ENCODE measurements at regions not wholly inside any gene's neighbourhood (a gene's known extent, or its start where the extent isn't known, plus 50 kb on each side); places are given as distances from the start of the nearest gene placed in this dataset.

- no peak for DNase-seq (ENCODE audit: low spot score)
These were observed 136.7 kb downstream of the DAD1 start for GRCh38 chr14:22452330-22452729.

DNA sequence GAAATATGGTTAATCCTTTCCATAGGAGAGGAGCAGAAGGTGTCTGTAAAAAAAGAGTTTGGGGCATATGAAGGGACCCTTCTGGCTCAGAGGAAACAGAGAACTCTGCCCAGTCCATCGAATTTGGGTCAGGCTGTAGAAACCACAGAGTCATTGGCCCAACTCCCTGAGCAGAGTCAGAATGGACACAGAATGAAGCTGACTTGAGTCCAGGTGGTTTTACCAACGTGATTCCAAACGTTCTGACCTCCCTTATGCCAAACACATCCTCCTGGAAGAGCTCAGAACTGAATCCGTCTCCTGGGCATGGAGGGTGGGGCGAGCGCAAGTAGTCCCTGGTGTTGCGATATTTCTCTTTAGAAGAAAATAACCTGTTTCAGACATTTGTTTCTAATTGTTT, 138.8 kb downstream of the DAD1 start:
- no peak for DNase-seq (ENCODE audit: low spot score)

- DNase-seq (ENCODE audit: low spot score), result no peak
These were observed 139.5 kb downstream of the DAD1 start for GRCh38 chr14:22449600-22449905.

GRCh38 chr14:22448905-22449599, 140.0 kb downstream of the DAD1 start:
- no peak for DNase-seq (ENCODE audit: low spot score)

GRCh38 chr14:22448035-22448904, 140.8 kb downstream of the DAD1 start:
- DNase-seq (ENCODE audit: low spot score), result no peak

GRCh38 chr14:22438742-22439141, 150.3 kb downstream of the DAD1 start:
- DNase-seq (ENCODE audit: low spot score), result no peak

DNA sequence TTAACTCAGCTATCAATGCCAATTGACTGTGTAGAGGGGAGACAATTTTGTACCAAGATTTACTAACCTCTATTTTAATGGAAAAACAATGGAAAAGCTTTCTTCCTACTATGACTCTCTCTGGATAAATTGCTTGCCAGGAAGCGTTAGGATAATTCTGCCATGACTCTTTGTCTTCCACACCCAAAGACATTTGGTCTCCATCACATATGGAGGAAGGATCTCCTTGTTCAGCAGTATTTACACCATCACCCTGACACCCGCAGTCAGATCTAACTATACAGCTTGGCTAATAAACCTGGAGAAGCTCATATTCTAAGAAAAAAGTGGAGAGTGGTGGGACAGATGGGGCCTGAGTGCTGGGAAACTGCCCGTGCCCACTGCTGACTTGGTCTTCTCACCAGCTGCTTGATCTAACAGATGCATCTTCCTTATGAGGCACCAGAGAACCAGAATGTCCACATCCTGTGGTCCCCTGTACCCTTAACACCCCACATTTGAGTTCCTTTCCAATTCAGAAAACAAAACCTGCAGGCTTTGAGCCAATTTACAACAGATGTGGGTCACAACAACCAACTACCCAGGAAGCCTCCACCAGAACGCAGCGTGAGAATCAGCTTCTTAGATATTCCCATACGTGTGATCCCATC, 154.0 kb downstream of the DAD1 start:
- DNase-seq (ENCODE audit: low spot score), result no peak

GRCh38 chr14:22434030-22434429, 155.0 kb downstream of the DAD1 start:
- no peak for DNase-seq (ENCODE audit: low spot score)

DNA sequence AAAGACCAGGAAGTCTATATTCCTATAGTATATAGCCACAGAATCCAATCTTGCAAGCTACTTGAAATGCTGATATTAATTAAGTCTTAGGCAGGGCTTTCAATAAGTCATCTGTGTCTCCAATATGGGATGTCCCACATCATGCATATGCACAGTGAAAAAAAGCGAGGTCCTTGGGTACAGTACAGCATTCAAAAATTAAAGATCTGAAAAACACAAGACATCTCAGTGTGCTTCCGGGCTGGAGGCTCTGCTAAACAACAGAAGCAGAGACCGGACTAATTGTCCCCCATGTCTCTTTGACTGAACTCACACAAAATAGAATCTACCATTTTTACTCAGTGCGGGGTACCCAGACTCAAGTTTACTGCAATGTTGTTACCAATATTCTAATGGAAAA, 156.0 kb downstream of the DAD1 start:
- no peak for DNase-seq (ENCODE audit: low spot score)

- peak; percentile 91 for DNase-seq (ENCODE audit: low spot score)
These were observed 156.6 kb downstream of the DAD1 start for GRCh38 chr14:22432348-22432976.

- no peak for DNase-seq (ENCODE audit: low spot score)
These were observed 159.3 kb downstream of the DAD1 start for GRCh38 chr14:22429546-22430294.

GRCh38 chr14:22428700-22429291, 160.2 kb downstream of the DAD1 start:
- peak; percentile 36 for DNase-seq (ENCODE audit: low spot score)

GRCh38 chr14:22427771-22428231, 161.2 kb downstream of the DAD1 start:
- no peak for DNase-seq (ENCODE audit: low spot score)

GRCh38 chr14:22426711-22427110, 162.3 kb downstream of the DAD1 start:
- no peak for DNase-seq (ENCODE audit: low spot score)

DNA sequence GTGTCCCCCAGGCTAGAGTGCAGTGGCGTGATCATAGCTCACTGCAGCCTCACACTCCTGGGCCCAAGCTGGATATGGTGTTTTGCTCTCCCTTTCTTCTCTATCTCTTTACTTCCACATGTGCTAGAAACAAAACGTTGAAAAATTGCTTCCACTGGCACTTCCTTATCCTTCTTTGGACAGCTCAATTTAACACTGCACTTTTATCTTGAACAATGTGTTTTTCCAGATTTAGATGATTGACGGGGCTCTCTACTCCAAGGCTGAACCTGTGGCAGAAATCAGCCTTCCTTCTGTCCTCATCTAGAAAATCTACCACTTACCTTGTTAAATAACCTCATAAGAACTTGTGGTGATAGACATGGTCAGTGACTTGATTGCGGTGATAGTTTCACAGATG, 165.1 kb downstream of the DAD1 start:
- no peak for DNase-seq (ENCODE audit: low spot score)

- no peak for DNase-seq (ENCODE audit: low spot score)
These were observed 166.8 kb downstream of the DAD1 start for GRCh38 chr14:22422238-22422637.

DNA sequence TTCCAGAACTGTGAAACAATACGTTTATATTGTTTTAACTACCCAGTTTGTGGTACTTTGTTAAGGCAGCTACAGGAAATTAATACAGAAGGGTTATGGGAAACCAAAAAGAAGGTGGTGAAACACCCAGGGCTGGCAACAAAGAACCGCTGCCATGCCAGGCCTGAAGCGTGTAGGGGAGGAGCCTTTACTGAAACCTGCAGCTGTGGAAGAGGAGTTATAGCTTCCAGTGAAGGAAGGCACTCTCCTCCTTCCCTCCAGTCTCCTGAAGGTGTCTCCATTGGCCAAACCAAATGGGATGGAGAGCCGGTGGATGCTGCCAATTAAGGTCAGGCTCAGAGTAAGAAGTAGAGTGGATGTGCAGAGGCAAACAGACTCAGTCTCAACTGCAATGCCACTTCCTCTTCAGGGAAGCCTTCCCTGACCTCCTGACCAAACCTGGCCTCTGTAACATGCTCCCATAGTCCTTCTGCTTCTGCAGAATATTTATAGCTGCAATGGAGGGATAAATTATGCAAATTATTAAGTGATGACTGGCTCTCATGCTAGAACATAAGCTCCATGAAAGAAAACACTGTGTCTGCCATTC, 168.3 kb downstream of the DAD1 start:
- DNase-seq (ENCODE audit: low spot score), result no peak

DNA sequence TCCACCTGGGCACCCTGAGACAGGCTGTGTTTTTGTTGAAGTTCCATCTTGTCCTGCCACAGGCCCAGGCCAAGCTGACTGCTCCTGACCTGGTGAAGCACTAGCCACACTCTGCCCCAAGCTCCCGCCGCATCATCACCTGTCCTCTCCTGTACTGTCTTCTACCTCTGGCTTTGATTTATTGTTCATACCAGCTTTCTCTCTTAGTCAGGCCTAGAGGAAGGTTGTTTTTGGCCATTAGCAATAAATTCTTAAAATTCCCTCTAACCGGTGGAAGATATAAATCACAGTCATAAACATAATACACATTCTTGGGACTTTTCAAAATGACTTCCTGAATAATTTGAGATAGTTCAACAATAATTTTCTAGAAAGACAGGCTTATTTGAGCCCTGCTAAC, 169.4 kb downstream of the DAD1 start:
- no peak for DNase-seq (ENCODE audit: low spot score)

GRCh38 chr14:22418631-22419030, 170.4 kb downstream of the DAD1 start:
- DNase-seq (ENCODE audit: low spot score), result no peak

GRCh38 chr14:22417914-22418313, 171.1 kb downstream of the DAD1 start:
- DNase-seq (ENCODE audit: low spot score), result no peak

DNA sequence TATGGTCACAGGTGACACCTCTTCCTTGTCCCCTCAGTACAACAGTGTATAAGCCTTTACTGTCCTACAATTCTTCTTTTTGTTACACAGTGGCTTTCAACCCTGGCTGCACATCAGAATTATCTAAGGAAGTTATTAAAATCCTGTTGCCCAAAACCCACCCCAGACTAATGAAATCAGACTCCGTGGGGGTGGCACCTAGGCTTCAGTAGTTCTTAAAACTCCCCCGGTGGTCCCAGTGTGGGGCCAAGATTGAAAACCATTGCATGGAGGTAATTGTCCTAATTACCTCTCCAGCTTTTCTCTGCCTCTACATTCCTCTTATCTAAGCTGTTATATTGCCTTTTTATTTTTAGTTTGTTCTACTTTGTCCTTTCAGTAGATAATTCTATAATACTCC, 172.8 kb downstream of the DAD1 start:
- no peak for DNase-seq (ENCODE audit: low spot score)

All from kidney capillary endothelial cell (primary cell).